MM.1S (cell line): ENCODE measurements at regions not wholly inside any gene's neighbourhood (a gene's known extent, or its start where the extent isn't known, plus 50 kb on each side); places are given as distances from the start of the nearest gene placed in this dataset.
"Not testable (repeated sequence)": the region's sequence is repeated elsewhere in the genome, so short reads cannot be mapped to it uniquely, and the experiment has no call there.

Experiments used
- EZH2phosphoT487 ChIP-seq: fragments of 300-600 bp; sonication (generic); IDR thresholded peaks from 2 replicates; pipeline ENCODE4 v1.6.1; 2018; ENCODE audit warnings: antibody characterized with exemption, low read length
- TF ChIP-seq, protein P1 (sequence below): fragments of 300-600 bp; sonication (generic); IDR thresholded peaks from 2 replicates; pipeline ENCODE4 v1.5.1; 2016; ENCODE audit warnings: antibody characterized with exemption, low read length, mixed read lengths

DNA sequence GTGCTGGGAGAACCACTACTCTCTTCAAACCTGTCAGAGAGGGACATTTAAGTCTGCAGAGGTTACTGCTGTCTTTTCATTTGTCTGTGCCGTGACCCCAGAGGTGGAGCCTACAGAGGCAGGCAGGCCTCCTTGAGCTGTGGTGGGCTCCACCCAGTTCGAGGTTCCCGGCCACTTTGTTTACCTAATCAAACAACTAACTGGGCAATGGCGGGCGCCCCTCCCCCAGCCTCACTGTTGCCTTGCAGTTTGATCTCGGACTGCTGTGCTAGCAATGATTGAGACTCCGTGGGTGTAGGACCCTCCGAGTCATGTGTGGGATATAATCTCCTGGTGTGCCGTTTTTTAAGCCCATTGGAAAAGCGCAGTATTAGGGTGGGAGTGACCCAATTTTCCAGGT is 69.0 kb upstream of the KLHL4 start:
- not testable (repeated sequence) for TF ChIP-seq EZH2phosphoT487
- TF ChIP-seq, protein P1, sequence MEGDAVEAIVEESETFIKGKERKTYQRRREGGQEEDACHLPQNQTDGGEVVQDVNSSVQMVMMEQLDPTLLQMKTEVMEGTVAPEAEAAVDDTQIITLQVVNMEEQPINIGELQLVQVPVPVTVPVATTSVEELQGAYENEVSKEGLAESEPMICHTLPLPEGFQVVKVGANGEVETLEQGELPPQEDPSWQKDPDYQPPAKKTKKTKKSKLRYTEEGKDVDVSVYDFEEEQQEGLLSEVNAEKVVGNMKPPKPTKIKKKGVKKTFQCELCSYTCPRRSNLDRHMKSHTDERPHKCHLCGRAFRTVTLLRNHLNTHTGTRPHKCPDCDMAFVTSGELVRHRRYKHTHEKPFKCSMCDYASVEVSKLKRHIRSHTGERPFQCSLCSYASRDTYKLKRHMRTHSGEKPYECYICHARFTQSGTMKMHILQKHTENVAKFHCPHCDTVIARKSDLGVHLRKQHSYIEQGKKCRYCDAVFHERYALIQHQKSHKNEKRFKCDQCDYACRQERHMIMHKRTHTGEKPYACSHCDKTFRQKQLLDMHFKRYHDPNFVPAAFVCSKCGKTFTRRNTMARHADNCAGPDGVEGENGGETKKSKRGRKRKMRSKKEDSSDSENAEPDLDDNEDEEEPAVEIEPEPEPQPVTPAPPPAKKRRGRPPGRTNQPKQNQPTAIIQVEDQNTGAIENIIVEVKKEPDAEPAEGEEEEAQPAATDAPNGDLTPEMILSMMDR: not testable (repeated sequence)
